HG03103 (cell line): ENCODE measurements at regions not wholly inside any gene's neighbourhood (a gene's known extent, or its start where the extent isn't known, plus 50 kb on each side); places are given as distances from the start of the nearest gene placed in this dataset.

Experiments used
- ATAC-seq: cut with Tn5 transposase; IDR thresholded peaks from one replicate; pipeline ENCODE4 v1.9.1; 2021; ENCODE audit warnings: low read depth; ENCODE audit not compliant: unreplicated experiment

DNA sequence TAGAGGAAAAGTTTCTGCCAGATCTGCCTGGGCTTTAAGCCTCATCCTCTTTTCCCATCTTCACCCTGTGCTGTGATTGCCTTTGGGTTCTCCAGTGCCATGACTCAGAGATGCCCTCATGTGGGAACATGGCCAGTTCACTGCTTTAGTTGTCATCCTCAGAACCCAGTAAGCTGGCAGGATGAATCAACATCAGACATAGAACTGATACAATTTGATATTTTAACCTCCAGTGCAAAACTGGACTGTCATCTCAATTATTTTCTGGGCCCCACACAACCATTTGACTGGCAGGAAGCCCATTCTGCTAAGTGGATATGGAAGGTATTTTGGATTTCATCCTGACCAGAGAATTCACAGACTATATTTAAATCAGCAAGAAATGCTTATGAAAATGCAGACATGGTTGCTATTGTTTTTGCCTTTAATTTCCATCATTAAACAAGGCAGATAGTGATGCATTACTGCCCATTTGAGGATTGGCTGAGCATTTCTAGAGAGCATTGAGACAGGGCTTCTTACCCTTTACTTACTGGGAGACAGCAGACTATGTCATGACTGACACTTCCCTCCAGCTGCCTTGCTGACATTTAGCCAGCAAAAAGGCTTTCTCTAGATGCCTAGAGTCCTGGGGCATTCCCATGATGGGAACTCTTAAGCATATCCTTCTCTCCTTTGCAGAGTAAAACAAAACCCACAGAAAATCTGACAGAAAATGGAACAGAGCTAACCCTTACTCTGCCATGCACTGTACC, 327.1 kb upstream of the MTNR1B start:
- ATAC-seq, result no peak

- no peak for ATAC-seq
Observed at GRCh38 chr11:92643827-92644226, 325.6 kb upstream of the MTNR1B start.

DNA sequence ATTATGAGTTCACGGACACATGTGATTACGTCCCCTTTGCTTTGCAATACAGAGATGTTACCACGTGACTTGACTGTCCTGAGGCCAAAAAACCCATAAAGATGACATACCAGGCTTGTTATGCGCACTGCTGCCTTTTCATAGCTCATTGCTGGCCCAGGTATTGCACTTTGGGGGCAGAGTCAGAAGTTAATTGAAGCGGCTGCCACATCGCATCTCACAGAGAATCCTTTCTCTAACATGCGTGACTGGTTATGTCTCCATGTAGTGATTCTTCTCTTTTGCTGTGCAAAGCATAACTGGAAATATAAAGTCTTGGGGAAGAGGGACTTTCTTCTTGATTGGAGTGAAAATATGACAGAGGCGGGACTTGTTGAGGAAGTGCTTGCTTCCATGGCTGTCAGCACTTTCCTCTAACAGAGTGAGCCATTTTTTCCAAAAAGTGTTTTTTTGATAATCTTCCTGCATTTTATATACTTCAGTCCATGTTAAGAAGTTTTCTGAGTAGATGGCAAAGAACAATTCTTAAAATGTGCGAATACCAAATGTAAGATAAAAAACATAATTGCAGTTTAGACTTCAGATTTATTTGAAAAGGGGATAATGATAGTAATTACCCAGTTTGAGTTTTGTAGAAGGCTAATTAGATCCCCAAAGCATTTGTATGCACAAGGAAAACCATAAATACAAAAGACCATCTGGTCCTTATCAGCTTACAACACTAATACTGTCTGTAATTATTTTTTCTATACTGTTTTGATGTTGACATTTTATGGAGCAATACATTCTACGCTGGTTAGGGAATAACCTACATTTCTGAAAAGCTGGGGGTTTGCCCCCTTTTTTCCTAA, 324.6 kb upstream of the MTNR1B start:
- ATAC-seq, result no peak

- ATAC-seq, result no peak
Observed at GRCh38 chr11:92651159-92651558, 318.3 kb upstream of the MTNR1B start.

- no peak for ATAC-seq
Observed at GRCh38 chr11:92653454-92653853, 316.0 kb upstream of the MTNR1B start.

GRCh38 chr11:92656783-92657182, 312.7 kb upstream of the MTNR1B start:
- no peak for ATAC-seq

- ATAC-seq, result no peak
Observed at GRCh38 chr11:92657226-92657625, 312.2 kb upstream of the MTNR1B start.

DNA sequence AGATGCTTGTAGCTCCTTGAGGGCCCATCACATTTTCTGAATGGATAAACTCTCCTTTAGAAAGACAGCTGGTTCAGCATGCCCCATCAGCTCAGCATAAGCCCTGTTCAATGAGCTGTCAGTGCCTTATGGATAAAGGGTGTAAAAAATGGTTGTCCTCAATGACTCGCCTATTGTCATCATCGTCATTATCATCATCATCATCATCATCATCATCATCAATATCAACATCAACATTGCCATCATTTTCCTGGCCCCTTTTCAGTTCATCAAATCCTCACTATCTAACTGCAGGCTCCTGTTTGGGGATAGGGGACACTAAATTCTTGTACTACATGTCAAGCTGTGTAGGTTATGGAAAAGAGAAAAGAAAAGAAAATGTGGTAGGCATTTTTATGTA, 310.7 kb upstream of the MTNR1B start:
- ATAC-seq, result no peak

DNA sequence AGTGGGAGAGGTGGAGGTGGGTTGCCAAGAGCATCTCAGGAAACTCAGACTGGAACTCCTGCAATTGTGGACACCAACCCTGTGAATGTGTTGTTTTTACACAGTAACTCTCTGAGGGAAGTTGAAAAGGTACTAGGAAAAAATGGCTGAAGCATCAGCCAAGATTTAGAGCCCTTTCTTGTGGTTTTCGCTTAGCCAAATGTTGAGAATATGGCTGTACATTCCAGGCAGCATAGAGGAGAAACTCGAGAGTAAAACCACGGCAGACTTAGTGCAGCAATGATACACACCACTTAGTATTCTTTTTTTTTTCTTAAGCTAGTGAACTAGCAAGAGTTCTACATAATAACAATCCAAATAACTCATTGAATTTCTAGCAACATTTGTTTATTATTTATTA, 309.7 kb upstream of the MTNR1B start:
- ATAC-seq, result no peak

- ATAC-seq, result no peak
Observed at GRCh38 chr11:92662601-92663360, 306.7 kb upstream of the MTNR1B start.

- no peak for ATAC-seq
Observed at GRCh38 chr11:92663539-92663938, 305.9 kb upstream of the MTNR1B start.

- ATAC-seq, result no peak
Observed at GRCh38 chr11:92667486-92668152, 301.8 kb upstream of the MTNR1B start.

- no peak for ATAC-seq
Observed at GRCh38 chr11:92670308-92670890, 299.1 kb upstream of the MTNR1B start.

- no peak for ATAC-seq
Observed at GRCh38 chr11:92671081-92671480, 298.4 kb upstream of the MTNR1B start.

GRCh38 chr11:92675303-92675702, 294.1 kb upstream of the MTNR1B start:
- no peak for ATAC-seq

GRCh38 chr11:92675810-92676209, 293.6 kb upstream of the MTNR1B start:
- no peak for ATAC-seq

GRCh38 chr11:92678008-92678611, 291.3 kb upstream of the MTNR1B start:
- no peak for ATAC-seq

GRCh38 chr11:92681586-92681985, 287.9 kb upstream of the MTNR1B start:
- no peak for ATAC-seq

GRCh38 chr11:92682136-92682535, 287.3 kb upstream of the MTNR1B start:
- no peak for ATAC-seq

DNA sequence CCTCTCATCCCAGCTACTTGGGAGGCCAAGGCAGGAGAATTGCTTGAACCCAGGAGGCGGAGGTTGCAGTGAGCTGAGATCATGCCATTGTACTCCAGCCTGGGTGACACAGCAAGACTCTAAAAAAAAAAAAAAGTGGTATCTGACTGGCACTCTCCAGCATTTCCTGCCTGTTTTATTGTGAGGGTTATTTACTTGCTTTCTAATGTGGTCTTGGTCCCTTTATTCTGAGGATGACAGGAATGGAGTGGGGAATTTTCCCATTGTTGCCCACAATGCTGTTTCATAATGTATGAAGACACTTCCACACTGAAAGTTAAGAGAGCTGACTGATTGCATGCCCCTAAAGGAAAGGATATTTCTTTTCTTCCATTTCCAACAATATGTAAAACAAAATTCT, 286.5 kb upstream of the MTNR1B start:
- ATAC-seq, result no peak
